ENCODE measurements at regions not wholly inside any gene's neighbourhood (a gene's known extent, or its start where the extent isn't known, plus 50 kb on each side); places are given as distances from the start of the nearest gene placed in this dataset.

GRCh38 chr7:124515106-124515830 is 250.3 kb downstream of the GPR37 start:
- TF ChIP-seq CTCF (IDR thresholded peaks at IDR 0.05) = no peak
- TF ChIP-seq POLR2A (IDR thresholded peaks at IDR 0.05; ENCODE audit: low read depth) = no peak
- TF ChIP-seq EP300 (IDR thresholded peaks at IDR 0.05) = no peak
- no peak for TF ChIP-seq POLR2AphosphoS5 (IDR thresholded peaks at IDR 0.05)
